ENCODE measurements at regions not wholly inside any gene's neighbourhood (a gene's known extent, or its start where the extent isn't known, plus 50 kb on each side); places are given as distances from the start of the nearest gene placed in this dataset.

DNA sequence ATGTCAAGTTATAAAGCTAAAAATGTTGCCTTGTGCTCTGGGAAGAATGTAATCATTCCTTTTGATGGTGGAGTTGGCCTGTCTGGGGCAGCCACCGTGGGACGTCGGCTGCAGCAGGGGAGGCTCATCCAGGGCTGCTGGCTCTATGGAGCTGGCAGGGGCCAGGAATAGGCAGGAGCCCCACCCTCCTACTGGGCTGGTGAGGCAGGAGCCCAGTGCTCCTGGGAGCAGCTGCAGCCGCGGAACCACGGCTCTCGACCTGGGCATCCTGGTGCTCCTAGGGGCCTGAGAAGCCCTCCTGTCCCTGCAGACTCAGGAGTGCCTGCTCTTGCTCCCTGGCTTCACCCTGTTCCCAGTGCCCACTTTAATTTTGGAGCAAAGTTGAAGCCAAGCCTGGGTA lies 127.1 kb downstream of the DIPK2A start:
- Histone ChIP-seq H3K9ac (ENCODE audit: insufficient read length, low read depth) (no peak overlapping the region), H3K9me3 (ENCODE audit: insufficient read depth, low read length) (peaks cover 18% of the 10 kb centered on the region; the same call in 1 of the 2 replicates), H3K27me3 (ENCODE audit: insufficient read depth, insufficient read length) (no peaks in the 10 kb centered on the region), H3K36me3 (ENCODE audit: insufficient read depth, insufficient read length, low read length) (no peaks in the 10 kb centered on the region), H3K4me3 (ENCODE audit: insufficient read length, low read depth) (no peak overlapping the region), H3K4me1 (ENCODE audit: insufficient read depth, insufficient read length) (no peaks in the 10 kb centered on the region)
- no peak for DNase-seq (ENCODE audit: low read depth, low spot score)
- TF ChIP-seq YY1 (IDR thresholded peaks at IDR 0.05; ENCODE audit: insufficient read depth, insufficient read length) = no peak
- no peak for TF ChIP-seq ZNF274 (IDR thresholded peaks at IDR 0.05; ENCODE audit: low read depth, low read length)
- no peak for TF ChIP-seq SUZ12 (IDR thresholded peaks at IDR 0.05; ENCODE audit: extremely low read depth, insufficient read depth, insufficient read length)

DNA sequence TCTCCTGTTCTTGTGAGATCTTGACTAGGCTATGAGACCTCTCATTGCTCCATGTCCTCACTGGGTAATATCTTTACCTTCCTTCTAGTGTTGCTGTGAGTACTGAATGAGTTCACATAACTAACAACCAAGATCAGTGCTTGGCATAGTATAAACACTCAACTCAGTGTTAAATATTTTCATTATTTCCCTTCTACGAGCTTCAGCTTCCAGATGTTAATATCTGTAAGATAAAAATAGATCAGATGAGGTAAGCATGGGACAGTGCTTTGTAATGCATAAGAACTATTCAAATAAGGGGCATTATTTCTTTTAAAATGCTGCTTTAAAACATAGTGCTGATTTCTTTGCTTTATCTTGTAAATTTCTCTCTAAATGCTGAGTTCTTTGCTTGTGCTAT lies 130.8 kb downstream of the DIPK2A start:
- Histone ChIP-seq H3K9ac (ENCODE audit: insufficient read length, low read depth) (no peak overlapping the region), H3K36me3 (ENCODE audit: insufficient read depth, insufficient read length, low read length) (no peaks in the 10 kb centered on the region), H3K27me3 (ENCODE audit: insufficient read depth, insufficient read length) (no peaks in the 10 kb centered on the region), H3K4me1 (ENCODE audit: insufficient read depth, insufficient read length) (no peaks in the 10 kb centered on the region), H3K9me3 (ENCODE audit: insufficient read depth, low read length) (peaks cover 18% of the 10 kb centered on the region; the same call in 1 of the 2 replicates), H3K4me3 (ENCODE audit: insufficient read length, low read depth) (no peak overlapping the region)
- no peak for TF ChIP-seq YY1 (IDR thresholded peaks at IDR 0.05; ENCODE audit: insufficient read depth, insufficient read length)
- TF ChIP-seq ZNF274 (IDR thresholded peaks at IDR 0.05; ENCODE audit: low read depth, low read length) = no peak
- no peak for TF ChIP-seq SUZ12 (IDR thresholded peaks at IDR 0.05; ENCODE audit: extremely low read depth, insufficient read depth, insufficient read length)
- no peak for DNase-seq (ENCODE audit: low read depth, low spot score)

DNA sequence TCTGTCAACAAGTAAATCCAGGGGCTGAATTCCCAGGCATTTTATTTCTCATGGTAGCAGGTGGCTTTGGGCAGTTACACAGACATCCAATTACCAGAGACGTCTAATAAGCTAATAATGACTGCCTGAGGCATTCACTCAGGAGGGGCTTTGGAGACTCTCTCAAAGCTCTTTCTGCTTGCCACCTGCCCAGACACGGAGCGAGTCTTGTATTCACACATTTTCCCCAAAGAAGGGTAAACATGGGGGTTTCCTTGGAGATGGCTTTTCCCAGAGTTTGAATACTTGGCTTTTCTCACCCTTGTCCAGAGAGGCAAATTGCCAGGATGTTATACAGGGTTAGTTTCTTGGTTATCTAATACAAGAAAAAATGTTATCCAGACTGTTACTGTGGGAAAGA lies 132.6 kb downstream of the DIPK2A start:
- Histone ChIP-seq H3K4me3 (ENCODE audit: insufficient read length, low read depth) (no peak overlapping the region), H3K9me3 (ENCODE audit: insufficient read depth, low read length) (peaks cover 11% of the 10 kb centered on the region; the same call in 1 of the 2 replicates), H3K36me3 (ENCODE audit: insufficient read depth, insufficient read length, low read length) (no peaks in the 10 kb centered on the region), H3K4me1 (ENCODE audit: insufficient read depth, insufficient read length) (no peaks in the 10 kb centered on the region), H3K9ac (ENCODE audit: insufficient read length, low read depth) (no peak overlapping the region), H3K27me3 (ENCODE audit: insufficient read depth, insufficient read length) (no peaks in the 10 kb centered on the region)
- DNase-seq (ENCODE audit: low read depth, low spot score) = no peak
- TF ChIP-seq ZNF274 (IDR thresholded peaks at IDR 0.05; ENCODE audit: low read depth, low read length) = no peak
- TF ChIP-seq SUZ12 (IDR thresholded peaks at IDR 0.05; ENCODE audit: extremely low read depth, insufficient read depth, insufficient read length) = no peak
- TF ChIP-seq YY1 (IDR thresholded peaks at IDR 0.05; ENCODE audit: insufficient read depth, insufficient read length) = no peak

DNA sequence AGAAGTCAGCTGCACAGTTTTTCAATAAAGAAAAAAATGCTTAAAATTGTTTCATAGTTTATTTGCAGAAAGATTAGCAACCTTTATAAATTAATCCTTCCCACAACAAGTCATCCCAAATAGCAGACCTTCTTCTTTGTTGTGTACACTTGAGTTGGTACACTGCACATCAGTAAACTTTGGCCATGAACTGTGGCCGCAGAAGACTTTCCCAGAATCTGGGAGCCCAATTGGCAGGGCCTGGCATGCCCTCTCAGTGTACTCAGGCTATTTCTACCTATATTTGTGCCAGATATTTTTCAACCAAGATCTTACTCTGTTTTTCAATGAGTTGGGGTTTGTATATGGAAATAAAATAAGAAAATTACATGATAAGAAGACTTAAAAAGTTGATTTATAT lies 133.1 kb downstream of the DIPK2A start:
- no peak for DNase-seq (ENCODE audit: low read depth, low spot score)
- H3K27me3 ChIP-seq (ENCODE audit: insufficient read depth, insufficient read length) = no peaks in the 10 kb centered on the region
- no peaks in the 10 kb centered on the region for H3K36me3 ChIP-seq (ENCODE audit: insufficient read depth, insufficient read length, low read length)
- H3K4me3 ChIP-seq (ENCODE audit: insufficient read length, low read depth) = no peak overlapping the region
- peaks cover 6% of the 10 kb centered on the region; the same call in 1 of the 2 replicates for H3K9me3 ChIP-seq (ENCODE audit: insufficient read depth, low read length)
- H3K9ac ChIP-seq (ENCODE audit: insufficient read length, low read depth) = no peak overlapping the region
- TF ChIP-seq YY1 (IDR thresholded peaks at IDR 0.05; ENCODE audit: insufficient read depth, insufficient read length) (no peak), SUZ12 (IDR thresholded peaks at IDR 0.05; ENCODE audit: extremely low read depth, insufficient read depth, insufficient read length) (no peak), ZNF274 (IDR thresholded peaks at IDR 0.05; ENCODE audit: low read depth, low read length) (no peak)
- no peaks in the 10 kb centered on the region for H3K4me1 ChIP-seq (ENCODE audit: insufficient read depth, insufficient read length)

DNA sequence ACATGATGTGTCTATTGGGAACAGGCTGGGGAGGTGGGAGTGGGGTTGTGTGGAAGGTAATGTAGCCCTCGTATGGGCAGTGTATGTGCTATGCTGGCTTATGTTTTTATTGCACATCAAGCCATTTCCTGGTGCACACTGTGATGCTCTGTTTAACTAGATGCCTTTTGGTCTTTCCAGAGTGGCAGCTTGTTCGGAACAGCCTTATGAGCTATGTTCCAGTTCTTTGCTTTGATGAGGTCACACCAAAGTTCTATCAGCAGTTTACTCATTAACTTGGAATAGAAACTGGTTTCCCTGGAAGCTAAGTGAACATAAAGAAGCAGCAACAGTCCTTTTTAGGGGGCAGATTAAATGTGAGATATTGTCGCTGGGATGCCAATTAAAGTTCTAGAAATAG lies 133.9 kb downstream of the DIPK2A start:
- Histone ChIP-seq H3K4me1 (ENCODE audit: insufficient read depth, insufficient read length) (no peaks in the 10 kb centered on the region), H3K9me3 (ENCODE audit: insufficient read depth, low read length) (no peaks in the 10 kb centered on the region), H3K36me3 (ENCODE audit: insufficient read depth, insufficient read length, low read length) (no peaks in the 10 kb centered on the region), H3K27me3 (ENCODE audit: insufficient read depth, insufficient read length) (no peaks in the 10 kb centered on the region), H3K4me3 (ENCODE audit: insufficient read length, low read depth) (no peak overlapping the region), H3K9ac (ENCODE audit: insufficient read length, low read depth) (no peak overlapping the region)
- DNase-seq (ENCODE audit: low read depth, low spot score) = no peak
- no peak for TF ChIP-seq YY1 (IDR thresholded peaks at IDR 0.05; ENCODE audit: insufficient read depth, insufficient read length)
- no peak for TF ChIP-seq SUZ12 (IDR thresholded peaks at IDR 0.05; ENCODE audit: extremely low read depth, insufficient read depth, insufficient read length)
- TF ChIP-seq ZNF274 (IDR thresholded peaks at IDR 0.05; ENCODE audit: low read depth, low read length) = no peak

DNA sequence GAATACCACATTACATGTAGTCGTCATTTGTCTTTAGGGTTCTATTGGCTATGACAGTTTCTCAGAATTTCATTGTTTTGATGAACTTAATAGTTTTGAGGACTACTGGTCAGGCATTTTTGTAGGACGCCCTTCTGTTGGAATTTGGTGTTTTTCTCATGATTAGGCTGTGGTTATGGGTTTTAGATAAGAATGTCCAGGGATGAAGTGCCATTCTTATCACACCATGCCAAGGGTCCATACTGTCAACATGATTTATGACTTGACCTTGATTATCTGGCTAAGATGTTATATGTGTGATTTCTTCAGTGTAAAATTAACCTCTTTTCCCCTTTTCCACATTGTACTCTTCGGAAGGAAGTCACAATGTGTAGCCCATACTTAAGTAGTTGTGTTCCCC lies 135.3 kb downstream of the DIPK2A start:
- Histone ChIP-seq H3K9me3 (ENCODE audit: insufficient read depth, low read length) (no peaks in the 10 kb centered on the region), H3K36me3 (ENCODE audit: insufficient read depth, insufficient read length, low read length) (no peaks in the 10 kb centered on the region), H3K9ac (ENCODE audit: insufficient read length, low read depth) (no peak overlapping the region), H3K4me3 (ENCODE audit: insufficient read length, low read depth) (no peak overlapping the region), H3K27me3 (ENCODE audit: insufficient read depth, insufficient read length) (no peaks in the 10 kb centered on the region), H3K4me1 (ENCODE audit: insufficient read depth, insufficient read length) (no peaks in the 10 kb centered on the region)
- TF ChIP-seq ZNF274 (IDR thresholded peaks at IDR 0.05; ENCODE audit: low read depth, low read length) (no peak), SUZ12 (IDR thresholded peaks at IDR 0.05; ENCODE audit: extremely low read depth, insufficient read depth, insufficient read length) (no peak), YY1 (IDR thresholded peaks at IDR 0.05; ENCODE audit: insufficient read depth, insufficient read length) (no peak)
- no peak for DNase-seq (ENCODE audit: low read depth, low spot score)

DNA sequence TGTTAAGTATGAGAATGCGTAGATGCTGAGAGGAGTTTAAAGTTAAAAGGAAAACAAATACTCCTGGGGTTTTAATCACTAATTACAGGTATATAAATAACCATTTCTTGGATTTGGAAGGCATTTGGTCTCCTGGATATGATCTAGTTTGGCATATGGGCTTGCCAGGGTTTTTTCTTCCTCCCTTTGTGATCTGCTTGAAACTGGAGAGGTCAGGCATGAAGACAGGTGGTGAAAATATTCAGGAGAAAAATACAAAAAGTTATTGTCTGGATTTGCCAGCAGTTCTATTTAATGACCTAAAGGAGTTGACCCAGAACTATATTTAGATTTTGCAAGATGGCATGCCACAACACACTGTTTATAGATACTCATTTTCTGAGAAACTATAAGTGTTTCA lies 136.3 kb downstream of the DIPK2A start:
- no peak overlapping the region for H3K4me3 ChIP-seq (ENCODE audit: insufficient read length, low read depth)
- DNase-seq (ENCODE audit: low read depth, low spot score) = no peak
- no peak for TF ChIP-seq SUZ12 (IDR thresholded peaks at IDR 0.05; ENCODE audit: extremely low read depth, insufficient read depth, insufficient read length)
- no peak for TF ChIP-seq ZNF274 (IDR thresholded peaks at IDR 0.05; ENCODE audit: low read depth, low read length)
- TF ChIP-seq YY1 (IDR thresholded peaks at IDR 0.05; ENCODE audit: insufficient read depth, insufficient read length) = no peak
- no peaks in the 10 kb centered on the region for H3K4me1 ChIP-seq (ENCODE audit: insufficient read depth, insufficient read length)
- H3K36me3 ChIP-seq (ENCODE audit: insufficient read depth, insufficient read length, low read length) = no peaks in the 10 kb centered on the region
- no peaks in the 10 kb centered on the region for H3K27me3 ChIP-seq (ENCODE audit: insufficient read depth, insufficient read length)
- H3K9ac ChIP-seq (ENCODE audit: insufficient read length, low read depth) = no peak overlapping the region
- no peaks in the 10 kb centered on the region for H3K9me3 ChIP-seq (ENCODE audit: insufficient read depth, low read length)

All from NT2/D1 (cell line).